ENCODE measurements at regions not wholly inside any gene's neighbourhood (a gene's known extent, or its start where the extent isn't known, plus 50 kb on each side); places are given as distances from the start of the nearest gene placed in this dataset.

DNA sequence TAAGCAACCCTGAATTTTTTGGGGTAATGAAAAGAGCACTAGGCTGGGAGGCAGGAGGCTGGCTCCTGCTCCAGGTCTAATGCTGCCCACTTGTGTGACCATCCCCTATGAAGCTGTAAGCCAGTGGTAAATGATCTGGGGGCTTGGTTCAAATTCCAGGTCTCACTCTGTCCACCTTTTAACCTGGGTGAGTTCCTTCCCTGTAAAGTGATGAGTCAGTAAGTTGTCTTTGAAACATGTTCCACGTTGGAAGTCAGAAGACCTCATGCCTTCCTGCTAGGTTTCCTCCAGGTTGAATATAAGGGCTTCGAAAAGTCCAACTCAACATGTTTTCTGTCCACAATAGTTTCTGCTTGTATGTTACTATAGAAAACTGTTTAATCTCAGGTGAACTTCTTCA lies 160.9 kb upstream of the MYT1L start:
- no peaks in the 10 kb centered on the region for H3K36me3 ChIP-seq (replicated peaks in 1 of 2)
- no peaks in the 10 kb centered on the region for H3K9me3 ChIP-seq (replicated peaks in 1 of 3)
- H3K27ac ChIP-seq: no peak overlapping the region
- H3K4me1 ChIP-seq (replicated peaks in 1 of 2): no peaks in the 10 kb centered on the region
- no peak for DNase-seq
- WGBS, 4 donors: 74 to 85% (median 77%) methylated on average over 2 of the region's 2 CpGs
- no peaks in the 10 kb centered on the region for H3K27me3 ChIP-seq
- TF ChIP-seq, protein P1, sequence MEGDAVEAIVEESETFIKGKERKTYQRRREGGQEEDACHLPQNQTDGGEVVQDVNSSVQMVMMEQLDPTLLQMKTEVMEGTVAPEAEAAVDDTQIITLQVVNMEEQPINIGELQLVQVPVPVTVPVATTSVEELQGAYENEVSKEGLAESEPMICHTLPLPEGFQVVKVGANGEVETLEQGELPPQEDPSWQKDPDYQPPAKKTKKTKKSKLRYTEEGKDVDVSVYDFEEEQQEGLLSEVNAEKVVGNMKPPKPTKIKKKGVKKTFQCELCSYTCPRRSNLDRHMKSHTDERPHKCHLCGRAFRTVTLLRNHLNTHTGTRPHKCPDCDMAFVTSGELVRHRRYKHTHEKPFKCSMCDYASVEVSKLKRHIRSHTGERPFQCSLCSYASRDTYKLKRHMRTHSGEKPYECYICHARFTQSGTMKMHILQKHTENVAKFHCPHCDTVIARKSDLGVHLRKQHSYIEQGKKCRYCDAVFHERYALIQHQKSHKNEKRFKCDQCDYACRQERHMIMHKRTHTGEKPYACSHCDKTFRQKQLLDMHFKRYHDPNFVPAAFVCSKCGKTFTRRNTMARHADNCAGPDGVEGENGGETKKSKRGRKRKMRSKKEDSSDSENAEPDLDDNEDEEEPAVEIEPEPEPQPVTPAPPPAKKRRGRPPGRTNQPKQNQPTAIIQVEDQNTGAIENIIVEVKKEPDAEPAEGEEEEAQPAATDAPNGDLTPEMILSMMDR (IDR thresholded peaks at IDR 0.05): no peak
- no peak for TF ChIP-seq POLR2A (IDR thresholded peaks at IDR 0.05)
- no peak overlapping the region for H3K4me3 ChIP-seq
- intact Hi-C loops (cut with DNase I): no loop called here

DNA sequence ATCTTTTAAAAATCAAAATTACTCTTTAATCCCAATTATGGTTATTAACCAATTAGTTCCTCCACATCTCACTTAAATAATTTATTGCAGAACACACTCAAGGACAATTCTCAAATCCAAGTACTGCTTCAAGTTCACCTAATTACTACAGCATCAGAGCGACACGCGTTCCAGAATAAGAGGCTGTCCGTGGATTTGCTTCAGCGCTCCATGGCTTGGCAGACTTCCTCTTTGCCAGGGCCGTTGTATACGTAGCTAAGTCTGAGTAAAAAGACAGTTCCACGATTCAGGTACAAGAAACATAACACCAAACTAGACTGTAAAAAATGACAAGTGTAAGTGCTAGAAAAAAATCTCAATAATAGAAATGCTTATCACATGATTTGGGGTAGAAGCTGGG lies 153.2 kb upstream of the MYT1L start:
- TF ChIP-seq, protein P1 (IDR thresholded peaks at IDR 0.05): no peak
- no peak for TF ChIP-seq POLR2A (IDR thresholded peaks at IDR 0.05)
- intact Hi-C loops (cut with DNase I): no loop called here
- H3K27me3 ChIP-seq: no peaks in the 10 kb centered on the region
- H3K4me1 ChIP-seq (replicated peaks in 1 of 2): no peaks in the 10 kb centered on the region
- DNase-seq: no peak
- no peaks in the 10 kb centered on the region for H3K36me3 ChIP-seq (replicated peaks in 1 of 2)
- no peak overlapping the region for H3K4me3 ChIP-seq
- no peak overlapping the region for H3K27ac ChIP-seq
- 85 to 91% (median 87%) methylated on average over 8 of the region's 8 CpGs for WGBS, 4 donors
- H3K9me3 ChIP-seq (replicated peaks in 1 of 3): no peaks in the 10 kb centered on the region

DNA sequence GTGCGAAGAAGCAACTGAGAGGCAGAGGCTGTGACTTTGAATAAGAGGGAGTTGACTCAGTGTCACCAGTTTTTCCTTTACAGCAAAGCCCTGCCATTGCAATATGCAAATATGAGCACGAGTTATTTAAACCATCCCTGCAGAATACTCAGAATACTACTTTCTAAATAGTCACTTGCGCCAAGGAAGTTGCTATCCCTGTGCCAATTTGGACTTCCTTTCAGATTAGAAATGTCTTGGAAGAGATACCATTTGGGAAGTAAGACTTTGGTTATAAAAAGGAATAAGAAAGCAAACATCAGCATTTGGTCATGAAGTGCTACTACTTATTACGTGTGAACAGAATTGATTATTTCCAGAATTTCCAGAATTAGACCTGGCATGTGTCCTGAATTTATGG lies 151.8 kb upstream of the MYT1L start:
- Histone ChIP-seq H3K27me3 (no peaks in the 10 kb centered on the region), H3K4me3 (no peak overlapping the region), H3K4me1 (replicated peaks in 1 of 2) (no peaks in the 10 kb centered on the region), H3K36me3 (replicated peaks in 1 of 2) (no peaks in the 10 kb centered on the region), H3K9me3 (replicated peaks in 1 of 3) (no peaks in the 10 kb centered on the region), H3K27ac (no peak overlapping the region)
- TF ChIP-seq, protein P1 (IDR thresholded peaks at IDR 0.05): no peak
- TF ChIP-seq POLR2A (IDR thresholded peaks at IDR 0.05): no peak
- no peak for DNase-seq
- intact Hi-C loops (cut with DNase I): no loop called here
- WGBS, 4 donors: 70 to 87% (median 86%) methylated on average over 4 of the region's 4 CpGs

DNA sequence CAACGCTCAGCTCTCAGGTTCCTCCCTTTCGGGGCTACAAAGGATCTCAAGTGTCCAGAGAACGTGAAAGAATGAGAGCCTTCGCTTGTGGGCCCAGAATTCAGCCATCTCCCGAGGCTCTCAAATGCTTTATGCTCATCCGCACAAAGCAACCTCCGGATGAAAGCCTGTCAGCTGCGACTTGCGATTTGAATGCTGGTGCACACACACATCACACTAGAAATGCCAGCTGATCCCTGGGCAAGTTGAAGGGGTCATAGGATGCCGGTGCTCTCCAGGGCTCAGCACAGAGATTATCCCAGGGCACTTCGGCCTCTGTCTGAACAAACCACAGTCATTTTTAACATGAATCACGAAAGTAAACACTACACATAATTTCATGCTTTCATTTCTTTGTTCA lies 141.8 kb upstream of the MYT1L start:
- H3K9me3 ChIP-seq (replicated peaks in 1 of 3): no peaks in the 10 kb centered on the region
- WGBS, 4 donors: 77 to 85% (median 81%) methylated on average over 11 to 12 of the region's 12 CpGs

More for the DNA sequence above, 141.8 kb upstream of the MYT1L start:
- Histone ChIP-seq H3K4me1 (replicated peaks in 1 of 2) (no peaks in the 10 kb centered on the region), H3K27ac (no peak overlapping the region), H3K4me3 (no peak overlapping the region), H3K36me3 (replicated peaks in 1 of 2) (no peaks in the 10 kb centered on the region), H3K27me3 (no peaks in the 10 kb centered on the region)
- DNase-seq: no peak
- intact Hi-C loops (cut with DNase I): no loop called here
- TF ChIP-seq, protein P1 (IDR thresholded peaks at IDR 0.05): no peak
